Stimulated activated CD8-positive, alpha-beta memory T cell treated with anti-CD3 and anti-CD28 coated beads, Interleukin-4, amount 100 ng/mL, for 48 hours (primary cell): ENCODE measurements at regions not wholly inside any gene's neighbourhood (a gene's known extent, or its start where the extent isn't known, plus 50 kb on each side); places are given as distances from the start of the nearest gene placed in this dataset.

Source experiments
- DNase-seq: peaks from one replicate; pipeline ENCODE4 v3.0.0-alpha.2; 2020

- no peak for DNase-seq
These were observed 180.8 kb downstream of the CCDC71L start for GRCh38 chr7:106480161-106480579.

DNA sequence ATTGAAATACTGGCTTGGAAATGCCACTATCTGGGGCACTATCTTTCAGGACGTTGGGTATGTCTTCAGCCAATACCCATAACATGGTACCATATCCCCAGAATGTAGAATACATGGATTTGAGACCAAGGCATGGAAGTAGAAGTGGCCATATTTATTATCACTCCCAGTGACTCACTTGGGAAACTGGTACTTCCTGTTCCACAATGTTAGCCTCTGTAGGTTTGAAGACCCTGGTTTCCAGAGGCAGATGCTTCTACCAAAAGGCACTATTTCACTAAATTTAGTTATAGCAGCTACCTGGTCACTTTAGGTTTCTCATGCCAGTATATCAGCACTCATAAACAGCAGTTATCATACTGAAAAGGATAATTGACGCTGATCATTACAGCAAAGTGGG lies 184.2 kb downstream of the CCDC71L start:
- no peak for DNase-seq

DNA sequence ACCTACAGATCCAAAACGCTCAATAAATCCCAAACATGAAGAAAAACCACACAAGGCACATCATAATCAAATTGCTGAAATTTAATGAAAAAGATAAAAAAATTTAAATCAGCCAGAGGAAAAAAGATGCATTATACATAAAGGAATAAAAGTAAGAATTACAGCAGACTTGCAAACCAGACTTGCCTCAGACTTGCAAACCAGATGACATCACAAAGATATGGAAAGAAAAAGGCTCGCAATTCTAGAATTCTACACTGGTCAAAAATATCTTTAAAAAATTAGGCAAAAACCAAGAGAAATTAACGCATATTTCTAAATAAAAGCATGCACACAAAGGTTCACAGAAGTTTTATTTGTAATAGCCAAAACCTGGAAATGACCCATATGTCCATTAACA lies 188.0 kb upstream of the NAMPT start:
- no peak for DNase-seq

DNA sequence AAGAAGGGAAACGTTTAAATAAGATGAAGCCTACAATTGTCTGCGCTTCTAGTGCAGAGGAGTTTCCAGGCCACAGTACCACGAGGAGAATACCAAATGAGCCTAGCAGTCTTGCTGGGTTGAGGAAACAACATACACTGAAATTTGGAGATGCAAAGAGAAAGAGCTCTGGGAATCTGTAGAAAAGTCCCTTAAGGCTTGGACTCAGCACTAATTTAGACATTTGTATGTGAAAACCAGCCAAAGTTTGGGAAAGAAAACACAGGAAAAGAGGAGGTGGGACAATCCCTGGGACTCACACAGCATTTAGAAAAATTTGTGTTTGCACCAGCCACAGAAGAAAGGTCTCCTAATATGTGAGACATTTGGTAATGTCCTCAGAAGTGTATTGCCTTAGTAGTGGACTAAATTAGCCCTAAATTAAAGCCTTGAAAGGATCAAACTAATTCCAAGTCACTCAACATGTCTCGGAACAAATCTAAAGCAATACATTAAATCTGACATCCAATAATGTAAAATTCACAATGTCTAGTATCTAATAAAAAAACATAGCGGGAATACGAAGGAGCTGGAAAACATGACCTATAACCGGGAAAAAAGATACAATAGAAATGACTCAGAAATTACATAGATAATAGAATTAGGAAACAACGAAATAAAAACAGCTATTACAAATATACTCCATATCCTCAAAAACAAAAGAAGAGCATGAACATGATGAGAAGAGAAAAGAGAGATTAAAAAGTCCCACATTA lies 187.1 kb upstream of the NAMPT start:
- DNase-seq: no peak

- no peak for DNase-seq
These were observed 186.2 kb upstream of the NAMPT start for GRCh38 chr7:106471021-106471420.

DNA sequence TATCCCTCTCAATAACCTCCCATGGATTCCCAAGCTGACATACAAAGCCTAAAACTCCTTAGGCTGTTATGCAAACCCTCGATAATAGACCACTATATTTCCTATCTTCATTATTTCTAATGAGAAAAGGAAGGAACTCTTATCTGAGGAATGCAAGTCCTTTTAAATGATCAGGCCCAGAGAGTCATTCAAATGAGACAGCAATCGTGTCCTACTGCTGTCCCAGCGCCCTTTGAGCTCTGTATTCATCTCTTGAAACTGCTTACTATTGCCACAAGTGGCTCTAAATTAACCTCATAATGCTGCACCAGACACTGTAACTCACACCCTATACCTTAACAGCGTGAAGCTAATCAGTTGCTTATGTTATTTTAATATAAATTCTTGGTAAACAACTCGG lies 182.1 kb upstream of the NAMPT start:
- DNase-seq: no peak

DNA sequence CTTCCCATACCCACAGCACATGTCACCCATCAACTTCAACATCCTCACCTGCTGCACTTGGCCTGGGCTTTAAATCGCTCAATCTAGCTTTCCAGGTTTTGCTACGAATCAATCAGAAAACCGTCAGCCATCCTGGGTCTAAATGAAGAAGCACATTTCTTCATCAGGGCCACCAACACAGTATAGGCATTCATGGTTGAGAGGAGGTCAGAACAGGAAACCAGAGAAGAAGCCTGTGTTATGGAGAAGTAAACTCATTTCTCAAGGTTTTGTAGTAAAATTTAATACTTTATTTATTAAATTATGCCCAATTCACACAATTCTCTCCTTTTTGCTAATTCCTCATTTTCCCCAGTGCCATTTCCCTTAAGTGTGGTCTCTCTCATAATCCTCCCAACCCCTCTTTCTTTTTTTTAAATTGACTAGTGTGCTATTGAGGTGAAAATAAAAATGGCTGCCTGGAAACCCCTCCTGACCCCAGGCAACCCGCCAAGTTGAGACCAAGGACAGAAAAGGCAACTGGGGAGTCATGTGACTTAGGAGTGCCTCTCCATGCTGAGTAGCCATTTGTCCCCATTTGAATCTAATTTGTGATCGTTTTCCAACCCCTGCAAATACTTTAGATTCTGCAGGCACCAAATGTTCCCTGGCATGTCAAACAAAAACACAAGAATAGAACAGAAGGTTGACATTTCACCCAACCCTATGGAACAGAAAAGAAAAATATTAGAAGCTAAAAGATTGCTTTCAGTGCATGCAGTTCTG lies 181.1 kb upstream of the NAMPT start:
- DNase-seq: no peak

DNA sequence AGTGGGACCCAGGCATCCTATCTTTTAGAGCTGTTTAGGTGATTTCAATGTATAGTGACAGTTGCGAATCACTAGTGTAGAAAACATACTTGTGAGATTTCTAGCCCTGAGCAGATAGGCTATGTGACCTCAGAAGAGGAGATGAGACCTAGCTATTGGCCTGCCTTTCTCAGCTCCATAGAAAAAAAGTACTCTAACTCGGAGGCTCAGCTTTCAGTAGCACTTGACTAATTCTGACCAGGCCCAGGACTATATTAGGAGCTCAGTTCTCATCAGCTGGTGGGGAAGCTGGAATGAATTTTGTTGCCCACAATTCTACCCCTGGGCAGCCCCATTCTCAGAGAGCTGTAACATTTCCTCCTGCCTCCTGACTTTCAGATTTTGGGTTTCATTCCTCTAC lies 179.9 kb upstream of the NAMPT start:
- DNase-seq: no peak

DNA sequence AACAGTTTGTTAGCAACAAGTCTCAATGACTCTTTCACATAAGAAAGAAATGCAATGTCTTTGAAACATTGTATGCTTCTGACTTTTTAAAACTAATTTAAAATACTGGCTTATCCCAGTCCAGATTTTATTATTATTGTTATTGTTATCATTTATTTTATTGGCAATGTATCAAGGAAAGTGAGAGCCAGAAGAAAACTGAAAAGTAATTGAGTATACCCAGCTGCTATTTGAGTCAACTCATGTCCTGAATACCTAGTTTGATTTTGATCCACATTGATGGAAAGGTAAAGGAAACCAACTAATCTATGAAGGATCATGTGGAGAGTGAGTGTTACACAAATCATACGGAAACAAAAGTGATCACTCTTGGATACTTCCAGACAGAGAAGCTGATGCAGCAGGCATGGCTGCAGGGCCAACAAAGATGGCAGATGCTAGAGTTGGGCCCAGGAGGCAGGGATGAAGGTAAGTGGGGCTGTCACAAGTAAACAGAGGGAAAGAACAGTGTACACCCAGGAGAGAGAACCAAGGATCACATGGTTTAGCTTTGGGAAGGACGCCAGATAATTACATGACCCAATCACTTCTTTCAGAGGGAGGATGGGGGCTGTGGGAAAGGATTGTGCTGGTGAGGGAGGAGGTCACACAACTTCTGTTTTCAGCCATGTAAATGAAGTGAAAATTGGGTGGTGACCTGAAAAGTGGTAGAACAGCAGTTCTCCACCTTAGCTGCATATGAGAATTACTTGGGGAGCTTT lies 179.2 kb upstream of the NAMPT start:
- no peak for DNase-seq

DNA sequence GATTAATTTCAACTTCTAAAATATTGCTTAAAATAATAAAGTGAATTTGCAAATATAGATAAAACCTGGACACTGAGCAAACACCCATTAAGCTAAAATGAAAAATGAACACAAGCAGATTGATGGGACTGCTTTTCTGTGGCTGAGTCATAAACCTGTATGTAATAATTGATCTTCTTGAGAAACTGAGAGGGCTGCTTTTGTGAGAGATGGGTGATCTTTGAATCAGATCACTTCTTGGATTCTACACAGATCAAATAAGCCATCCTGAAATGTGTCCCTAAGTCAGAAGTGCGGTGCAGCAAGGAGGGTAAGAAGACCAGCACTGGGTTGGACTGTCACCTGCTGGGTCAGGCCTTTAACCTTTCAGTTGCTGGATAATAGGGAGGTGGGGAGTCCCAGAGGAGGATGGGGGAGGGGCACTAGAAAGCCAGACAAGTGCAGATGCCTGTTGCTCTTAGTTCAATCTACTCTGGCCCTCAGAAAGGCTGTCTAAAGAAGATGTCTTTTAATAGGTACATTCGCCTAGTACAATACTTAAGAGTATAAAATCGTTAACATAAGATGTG lies 178.2 kb upstream of the NAMPT start:
- DNase-seq: peak; percentile 45

GRCh38 chr7:106462365-106462859 lies 177.6 kb upstream of the NAMPT start:
- no peak for DNase-seq

- no peak for DNase-seq
These were observed 176.0 kb upstream of the NAMPT start for GRCh38 chr7:106460792-106461254.

GRCh38 chr7:106459397-106460072 lies 174.8 kb upstream of the NAMPT start:
- no peak for DNase-seq

GRCh38 chr7:106457678-106458077 lies 172.9 kb upstream of the NAMPT start:
- DNase-seq: no peak

DNA sequence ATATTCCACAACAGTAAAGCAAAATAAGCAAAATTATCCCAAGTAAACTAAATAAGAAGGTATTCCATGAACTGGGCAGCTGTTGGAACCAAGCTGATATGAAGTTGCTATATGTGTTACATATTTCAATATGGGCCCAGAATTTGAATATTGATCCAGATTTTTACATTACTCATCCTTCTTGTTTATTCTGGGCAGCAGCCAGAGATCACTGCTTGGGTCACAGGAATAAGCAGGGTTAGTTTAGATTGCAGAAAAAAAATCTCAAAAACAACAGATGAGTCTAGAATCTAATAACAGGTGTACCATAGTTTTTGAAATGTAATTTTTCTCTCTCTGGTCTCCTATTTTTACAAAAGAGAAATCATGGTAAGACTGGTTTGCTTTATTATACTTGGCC lies 171.5 kb upstream of the NAMPT start:
- no peak for DNase-seq

GRCh38 chr7:106452031-106452851 lies 167.5 kb upstream of the NAMPT start:
- DNase-seq: no peak

DNA sequence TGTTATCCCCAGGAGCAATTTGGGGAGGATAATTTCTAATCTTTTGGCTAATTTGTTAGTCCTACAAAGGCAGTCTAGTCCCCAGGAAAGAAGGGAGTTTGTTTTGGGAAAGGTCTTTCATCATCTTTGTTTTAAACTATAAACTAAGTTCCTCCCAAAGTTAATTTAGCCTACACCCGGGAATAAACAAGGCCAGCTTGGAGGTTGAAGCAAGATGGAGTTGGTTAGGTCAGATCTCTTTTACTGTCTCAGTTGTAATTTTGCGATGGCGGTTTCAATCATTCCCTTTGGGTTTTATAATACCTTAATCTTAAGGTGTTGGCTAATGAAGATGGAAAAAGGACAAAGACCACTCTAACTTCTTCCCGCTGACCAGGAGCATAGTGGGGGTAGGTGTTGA lies 166.4 kb upstream of the NAMPT start:
- DNase-seq: no peak

GRCh38 chr7:106450716-106451115 lies 165.9 kb upstream of the NAMPT start:
- DNase-seq: no peak

GRCh38 chr7:106448992-106449859 lies 164.4 kb upstream of the NAMPT start:
- DNase-seq: no peak

- DNase-seq: no peak
These were observed 163.7 kb upstream of the NAMPT start for GRCh38 chr7:106448346-106448991.
